ENCODE measurements at regions not wholly inside any gene's neighbourhood (a gene's known extent, or its start where the extent isn't known, plus 50 kb on each side); places are given as distances from the start of the nearest gene placed in this dataset.

DNA sequence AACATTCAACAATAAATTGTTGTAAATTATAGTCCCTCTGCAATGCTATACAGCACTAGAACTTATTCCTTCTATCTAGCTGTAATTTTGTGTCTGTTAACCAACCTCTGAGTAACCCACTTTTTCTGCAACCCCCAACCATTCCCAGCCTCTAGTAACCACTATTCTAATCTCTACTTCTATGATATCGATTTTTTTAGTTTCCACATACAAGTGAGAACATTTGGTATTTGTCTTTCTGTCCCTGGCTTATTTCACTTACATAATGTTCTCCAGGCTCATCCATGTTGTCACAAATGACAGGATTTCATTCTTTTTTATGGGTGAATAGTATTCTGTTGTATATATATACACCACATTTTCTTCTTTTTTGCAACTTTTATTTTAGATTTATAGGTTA, 147.6 kb downstream of the MAIP1 start:
- Histone ChIP-seq H3K9ac (ENCODE audit: low read length) (no peak overlapping the region), H3K4me3 (ENCODE audit: insufficient read depth, low read depth, low read length) (no peak overlapping the region), H3K4me1 (ENCODE audit: insufficient read depth, low read length) (no peaks in the 10 kb centered on the region), H4K20me1 (ENCODE audit: insufficient read depth, low read length) (no peaks in the 10 kb centered on the region), H3K9me3 (ENCODE audit: insufficient read depth, low read depth, low read length) (no peaks in the 10 kb centered on the region), H2AFZ (ENCODE audit: low read depth, low read length) (no peak overlapping the region), H3K79me2 (ENCODE audit: insufficient read depth, low read length) (no peaks in the 10 kb centered on the region), H3K4me2 (ENCODE audit: low read length) (no peak overlapping the region), H3K27ac (ENCODE audit: low read depth, low read length) (no peak overlapping the region), H3K27me3 (ENCODE audit: insufficient read depth, low read length) (no peaks in the 10 kb centered on the region), H3K36me3 (ENCODE audit: insufficient read depth, low read length) (no peaks in the 10 kb centered on the region)
- H3K36me3 Mint-ChIP-seq (ENCODE audit: low read depth, unreplicated experiment): no peaks in the 10 kb centered on the region
- H3K9me3 Mint-ChIP-seq (ENCODE audit: unreplicated experiment): peaks cover 6% of the 10 kb centered on the region
- no peak overlapping the region for H3K4me3 Mint-ChIP-seq (ENCODE audit: unreplicated experiment)
- peaks cover 17% of the 10 kb centered on the region for H3K4me1 Mint-ChIP-seq (ENCODE audit: low read depth, unreplicated experiment)
- TF ChIP-seq, protein P1, sequence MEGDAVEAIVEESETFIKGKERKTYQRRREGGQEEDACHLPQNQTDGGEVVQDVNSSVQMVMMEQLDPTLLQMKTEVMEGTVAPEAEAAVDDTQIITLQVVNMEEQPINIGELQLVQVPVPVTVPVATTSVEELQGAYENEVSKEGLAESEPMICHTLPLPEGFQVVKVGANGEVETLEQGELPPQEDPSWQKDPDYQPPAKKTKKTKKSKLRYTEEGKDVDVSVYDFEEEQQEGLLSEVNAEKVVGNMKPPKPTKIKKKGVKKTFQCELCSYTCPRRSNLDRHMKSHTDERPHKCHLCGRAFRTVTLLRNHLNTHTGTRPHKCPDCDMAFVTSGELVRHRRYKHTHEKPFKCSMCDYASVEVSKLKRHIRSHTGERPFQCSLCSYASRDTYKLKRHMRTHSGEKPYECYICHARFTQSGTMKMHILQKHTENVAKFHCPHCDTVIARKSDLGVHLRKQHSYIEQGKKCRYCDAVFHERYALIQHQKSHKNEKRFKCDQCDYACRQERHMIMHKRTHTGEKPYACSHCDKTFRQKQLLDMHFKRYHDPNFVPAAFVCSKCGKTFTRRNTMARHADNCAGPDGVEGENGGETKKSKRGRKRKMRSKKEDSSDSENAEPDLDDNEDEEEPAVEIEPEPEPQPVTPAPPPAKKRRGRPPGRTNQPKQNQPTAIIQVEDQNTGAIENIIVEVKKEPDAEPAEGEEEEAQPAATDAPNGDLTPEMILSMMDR (IDR thresholded peaks at IDR 0.05; ENCODE audit: insufficient read depth, low read depth, low read length): no peak
- no peak for TF ChIP-seq EZH2 (IDR thresholded peaks at IDR 0.05; ENCODE audit: insufficient read depth, low read length)
- DNase-seq (ENCODE audit: low read depth): no peak
- H3K27ac Mint-ChIP-seq (ENCODE audit: unreplicated experiment): no peak overlapping the region
- FAIRE-seq: no peak
- H3K27me3 Mint-ChIP-seq (ENCODE audit: low read depth, unreplicated experiment): no peaks in the 10 kb centered on the region

DNA sequence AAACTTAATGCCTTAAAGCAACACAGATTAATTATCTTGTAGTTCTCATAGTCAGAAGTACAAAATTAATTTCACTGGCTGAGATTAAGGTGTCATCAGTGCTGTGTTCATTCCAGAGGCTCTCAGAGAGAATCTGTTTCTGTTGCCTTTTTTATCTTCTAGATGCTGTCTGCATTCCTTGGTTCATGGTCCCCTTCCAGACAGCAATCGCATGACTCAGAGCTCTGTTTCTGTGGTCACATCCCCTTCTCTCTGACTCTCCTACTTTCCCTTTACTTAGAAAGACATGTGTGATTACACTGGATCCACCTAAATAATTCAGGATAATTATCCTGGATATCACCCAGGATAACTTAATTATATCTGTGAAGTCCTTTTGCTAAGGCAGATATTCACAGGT, 148.6 kb downstream of the MAIP1 start:
- Mint-ChIP-seq H3K4me3 (ENCODE audit: unreplicated experiment) (no peak overlapping the region), H3K27ac (ENCODE audit: unreplicated experiment) (peak overlapping the region; percentile 77), H3K9me3 (ENCODE audit: unreplicated experiment) (peaks cover 6% of the 10 kb centered on the region), H3K36me3 (ENCODE audit: low read depth, unreplicated experiment) (no peaks in the 10 kb centered on the region), H3K27me3 (ENCODE audit: low read depth, unreplicated experiment) (no peaks in the 10 kb centered on the region), H3K4me1 (ENCODE audit: low read depth, unreplicated experiment) (peaks cover 17% of the 10 kb centered on the region)
- no peaks in the 10 kb centered on the region for H3K27me3 ChIP-seq (ENCODE audit: insufficient read depth, low read length)
- no peak overlapping the region for H2AFZ ChIP-seq (ENCODE audit: low read depth, low read length)
- H3K9ac ChIP-seq (ENCODE audit: low read length): no peak overlapping the region
- no peaks in the 10 kb centered on the region for H3K79me2 ChIP-seq (ENCODE audit: insufficient read depth, low read length)
- H3K27ac ChIP-seq (ENCODE audit: low read depth, low read length): no peak overlapping the region
- TF ChIP-seq EZH2 (IDR thresholded peaks at IDR 0.05; ENCODE audit: insufficient read depth, low read length): no peak
- TF ChIP-seq, protein P1 (IDR thresholded peaks at IDR 0.05; ENCODE audit: insufficient read depth, low read depth, low read length): no peak
- H3K4me2 ChIP-seq (ENCODE audit: low read length): no peak overlapping the region
- no peaks in the 10 kb centered on the region for H4K20me1 ChIP-seq (ENCODE audit: insufficient read depth, low read length)
- H3K4me3 ChIP-seq (ENCODE audit: insufficient read depth, low read depth, low read length): no peak overlapping the region
- no peaks in the 10 kb centered on the region for H3K4me1 ChIP-seq (ENCODE audit: insufficient read depth, low read length)
- FAIRE-seq (no peak), DNase-seq (ENCODE audit: low read depth) (peak; percentile 85)
- H3K9me3 ChIP-seq (ENCODE audit: insufficient read depth, low read depth, low read length): no peaks in the 10 kb centered on the region
- no peaks in the 10 kb centered on the region for H3K36me3 ChIP-seq (ENCODE audit: insufficient read depth, low read length)

DNA sequence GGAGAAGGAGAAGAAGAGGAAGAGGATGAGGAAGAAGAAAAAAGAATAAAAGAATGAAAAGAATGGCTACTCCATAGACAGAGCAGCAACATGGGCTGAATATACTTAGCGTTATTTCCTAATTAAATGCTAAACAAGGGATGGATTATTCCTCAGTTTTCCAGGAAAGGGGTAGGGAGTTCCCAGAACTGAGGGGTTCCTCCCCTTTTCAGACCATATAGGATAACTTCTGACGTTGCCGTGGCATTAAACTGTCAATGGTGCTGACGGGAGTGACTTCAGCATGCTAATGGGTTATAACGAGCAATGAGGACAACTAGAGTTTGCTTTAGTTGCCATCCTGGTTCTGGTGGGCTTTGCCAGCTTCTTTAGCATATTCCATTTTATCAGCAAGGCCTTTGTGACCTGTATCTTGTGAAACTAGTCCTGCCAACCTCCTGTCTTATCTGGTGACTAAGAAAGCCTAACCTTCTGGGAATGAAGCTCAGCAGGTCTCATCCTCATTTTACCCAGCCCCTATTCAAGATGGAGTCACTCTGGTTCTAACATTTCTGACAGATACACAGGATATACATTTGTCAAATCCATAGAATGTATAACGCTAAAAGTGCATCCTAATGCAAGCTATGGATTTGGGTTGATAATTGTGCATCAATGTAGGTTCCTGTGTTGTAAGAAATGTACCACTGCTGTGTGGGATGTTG, 152.3 kb downstream of the MAIP1 start:
- TF ChIP-seq EZH2 (IDR thresholded peaks at IDR 0.05; ENCODE audit: insufficient read depth, low read length): no peak
- TF ChIP-seq, protein P1 (IDR thresholded peaks at IDR 0.05; ENCODE audit: insufficient read depth, low read depth, low read length): no peak

More for the DNA sequence above, 152.3 kb downstream of the MAIP1 start:
- H3K36me3 Mint-ChIP-seq (ENCODE audit: low read depth, unreplicated experiment): no peaks in the 10 kb centered on the region
- Histone ChIP-seq H3K27me3 (ENCODE audit: insufficient read depth, low read length) (no peaks in the 10 kb centered on the region), H3K4me1 (ENCODE audit: insufficient read depth, low read length) (no peaks in the 10 kb centered on the region), H3K9ac (ENCODE audit: low read length) (no peak overlapping the region), H3K4me3 (ENCODE audit: insufficient read depth, low read depth, low read length) (no peak overlapping the region), H3K79me2 (ENCODE audit: insufficient read depth, low read length) (no peaks in the 10 kb centered on the region), H3K4me2 (ENCODE audit: low read length) (no peak overlapping the region), H3K27ac (ENCODE audit: low read depth, low read length) (no peak overlapping the region), H3K9me3 (ENCODE audit: insufficient read depth, low read depth, low read length) (no peaks in the 10 kb centered on the region), H3K36me3 (ENCODE audit: insufficient read depth, low read length) (no peaks in the 10 kb centered on the region), H4K20me1 (ENCODE audit: insufficient read depth, low read length) (no peaks in the 10 kb centered on the region), H2AFZ (ENCODE audit: low read depth, low read length) (no peak overlapping the region)
- no peaks in the 10 kb centered on the region for H3K27me3 Mint-ChIP-seq (ENCODE audit: low read depth, unreplicated experiment)
- peaks cover 17% of the 10 kb centered on the region for H3K4me1 Mint-ChIP-seq (ENCODE audit: low read depth, unreplicated experiment)
- no peak for DNase-seq (ENCODE audit: low read depth)
- H3K9me3 Mint-ChIP-seq (ENCODE audit: unreplicated experiment): peaks cover 6% of the 10 kb centered on the region
- FAIRE-seq: no peak
- no peak overlapping the region for H3K27ac Mint-ChIP-seq (ENCODE audit: unreplicated experiment)
- no peak overlapping the region for H3K4me3 Mint-ChIP-seq (ENCODE audit: unreplicated experiment)

Measured in astrocyte (in vitro differentiated cells and primary cell).